Hippocampal formation (tissue), 2 donors: ENCODE measurements at regions not wholly inside any gene's neighbourhood (a gene's known extent, or its start where the extent isn't known, plus 50 kb on each side); places are given as distances from the start of the nearest gene placed in this dataset.
"Not testable (repeated sequence)": the region's sequence is repeated elsewhere in the genome, so short reads cannot be mapped to it uniquely, and the experiment has no call there.

ENCODE experiments used
- DNase-seq, 2 donors: peaks; one replicate each; lab custom pipeline; 2025; lab: John Stamatoyannopoulos, UW

DNA sequence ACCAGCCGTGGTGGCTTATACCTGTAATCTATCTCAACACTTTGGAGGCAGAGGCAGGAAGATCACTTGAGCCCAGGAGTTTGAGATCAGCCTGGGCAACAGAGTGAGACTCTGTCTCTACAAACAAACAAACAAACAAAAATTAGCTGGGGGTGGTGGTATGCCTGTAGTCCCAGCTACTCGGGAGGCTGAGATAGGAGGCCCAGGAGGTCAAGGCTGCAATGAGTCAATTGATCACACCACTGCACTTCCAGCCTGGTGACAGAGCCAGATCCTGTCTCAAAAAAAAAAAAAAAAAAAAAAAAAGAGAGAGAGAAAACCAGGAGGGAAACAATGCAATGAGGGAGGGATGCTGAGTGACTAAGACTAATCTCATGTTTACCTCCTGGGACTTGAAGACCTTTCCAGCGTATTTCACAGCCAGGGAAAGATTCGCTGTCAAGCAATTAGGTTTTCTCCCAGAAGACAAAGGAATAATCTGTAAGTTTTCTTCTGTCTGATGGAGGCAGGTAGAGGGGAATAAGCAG is 51.1 kb upstream of the MIER3 start:
- DNase-seq, result no peak

DNA sequence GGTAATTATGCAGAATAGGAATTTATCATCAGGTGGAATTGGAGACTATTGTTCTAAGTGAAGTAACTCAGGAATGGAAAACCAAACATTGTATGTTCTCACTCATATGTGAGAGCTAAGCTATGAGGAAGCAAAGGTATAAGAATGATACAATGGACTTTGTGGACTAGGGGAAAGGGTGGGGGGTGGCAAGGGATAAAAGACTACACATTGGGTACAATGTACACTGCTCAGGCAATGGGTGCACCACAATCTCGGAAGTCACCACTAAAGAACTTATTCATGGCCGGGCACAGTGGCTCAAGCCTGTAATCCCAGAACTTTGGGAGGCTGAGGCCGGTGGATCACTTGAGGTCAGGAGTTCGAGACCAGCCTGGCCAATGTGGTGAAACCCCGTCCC is 51.6 kb upstream of the MIER3 start:
- not testable (repeated sequence) for DNase-seq

DNA sequence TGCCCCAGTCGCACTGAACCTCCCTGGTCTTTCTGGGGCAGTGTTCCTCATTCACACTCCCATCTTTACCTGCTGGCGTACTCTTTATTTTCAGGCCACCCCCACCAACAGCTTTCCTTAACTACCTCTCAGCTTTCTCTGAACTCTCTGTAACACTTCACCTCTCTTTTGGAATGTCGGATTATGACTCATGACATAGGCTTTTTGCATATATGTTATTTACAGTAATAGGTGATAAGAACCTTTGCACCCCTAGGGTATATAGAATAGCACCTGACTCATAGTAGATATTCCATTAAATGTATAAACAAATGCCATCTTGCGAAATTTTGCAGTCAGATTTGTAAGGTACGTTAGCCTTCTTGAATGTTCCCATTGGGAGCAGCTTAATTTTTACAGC is 52.9 kb upstream of the MIER3 start:
- no peak for DNase-seq

DNA sequence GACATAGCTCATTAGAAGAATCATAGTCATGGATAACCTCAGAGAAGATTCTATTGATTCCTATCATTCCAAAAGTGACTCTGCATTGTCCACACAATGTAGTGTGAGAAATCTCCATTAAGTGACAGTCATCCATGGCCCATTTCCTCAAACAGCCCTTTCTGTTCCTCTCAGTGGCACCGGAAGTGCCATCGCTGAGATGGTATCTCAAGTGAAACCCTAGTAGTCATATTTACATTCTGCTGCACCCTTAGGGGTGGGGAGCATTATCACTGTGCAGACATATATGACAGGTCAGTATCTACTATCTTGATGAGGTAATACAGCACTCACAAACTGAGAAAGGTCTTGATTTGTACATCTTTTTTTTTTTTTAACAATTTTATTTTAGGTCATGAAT is 55.4 kb upstream of the MIER3 start:
- no peak for DNase-seq

DNA sequence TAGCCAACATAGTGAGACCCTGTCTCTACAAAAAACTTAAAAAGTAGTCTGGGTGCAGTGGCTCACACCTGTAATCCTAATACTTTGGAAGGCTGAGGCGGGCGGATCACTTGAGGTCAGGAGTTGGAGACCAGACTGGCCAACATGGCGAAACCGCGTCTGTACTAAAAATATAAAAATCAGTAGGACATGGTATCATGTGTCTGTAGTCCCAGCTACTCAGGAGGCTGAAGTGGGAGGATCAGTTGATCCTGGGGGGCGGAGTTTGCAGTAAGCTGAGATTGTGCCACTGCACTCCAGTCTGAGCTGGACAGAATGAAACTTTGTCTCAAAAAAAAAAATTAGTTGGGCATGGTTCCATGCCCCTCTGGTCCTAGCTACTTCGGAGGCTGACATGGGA is 57.9 kb upstream of the MIER3 start:
- no peak for DNase-seq

- DNase-seq, result no peak
These were observed 58.9 kb upstream of the MIER3 start for GRCh38 chr5:57010786-57011185.

- DNase-seq, result no peak
These were observed 60.6 kb upstream of the MIER3 start for GRCh38 chr5:57012511-57012910.

DNA sequence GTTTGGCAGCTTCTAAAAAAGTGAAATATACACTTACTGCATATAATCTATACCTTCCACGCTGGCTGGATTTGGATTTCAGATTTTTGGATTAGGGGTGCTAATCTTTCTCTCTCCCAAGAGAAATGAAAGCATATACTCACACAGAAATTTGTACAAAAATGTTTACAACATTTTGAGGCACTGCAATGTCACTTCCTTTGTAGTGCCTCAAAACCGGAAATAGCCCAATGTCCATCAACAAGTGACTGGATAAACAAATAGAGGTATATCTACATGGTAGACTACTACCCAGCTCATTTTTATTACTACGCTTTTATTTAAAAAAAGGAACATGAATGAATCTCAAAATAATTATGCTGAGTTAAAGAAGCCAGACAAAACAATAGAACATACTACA is 74.0 kb upstream of the MIER3 start:
- no peak for DNase-seq

DNA sequence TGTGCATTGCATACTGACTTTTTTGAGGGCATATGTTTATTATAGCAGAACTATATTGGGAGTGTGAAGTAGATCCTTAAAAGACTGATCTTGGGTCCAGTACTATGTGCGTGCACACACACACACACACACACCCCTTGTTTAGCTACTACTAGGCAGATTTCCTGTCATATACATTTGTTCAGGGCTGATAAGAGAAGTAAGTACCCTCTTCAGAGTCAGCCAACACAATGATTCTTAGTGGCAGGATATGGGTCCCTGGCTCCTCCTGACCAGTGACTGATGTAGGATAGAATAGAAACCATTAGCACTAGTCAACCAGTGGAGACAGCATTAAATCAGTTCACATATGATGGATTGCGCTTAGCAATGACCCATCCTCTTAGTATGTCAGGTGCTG is 76.2 kb upstream of the MIER3 start:
- no peak for DNase-seq

DNA sequence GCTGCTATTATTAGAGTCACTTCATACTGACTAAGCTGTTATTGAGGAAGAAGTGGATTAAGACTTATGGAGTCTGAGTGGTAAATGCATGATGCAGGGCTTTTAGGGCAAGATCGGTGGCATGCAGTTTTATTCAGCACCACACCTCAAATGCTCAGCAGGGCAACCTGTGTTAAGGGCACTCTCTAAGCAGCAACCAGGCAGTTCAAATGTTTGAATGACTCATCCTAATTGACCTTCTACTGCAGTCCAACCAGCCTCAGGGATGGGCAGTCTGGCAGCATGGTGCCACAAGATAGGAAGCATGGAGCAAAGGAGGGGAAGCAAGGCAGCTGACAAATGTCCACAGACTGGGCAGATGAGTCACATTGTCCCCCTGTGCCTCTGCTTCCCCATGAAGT is 80.2 kb upstream of the MIER3 start:
- DNase-seq, result no peak

DNA sequence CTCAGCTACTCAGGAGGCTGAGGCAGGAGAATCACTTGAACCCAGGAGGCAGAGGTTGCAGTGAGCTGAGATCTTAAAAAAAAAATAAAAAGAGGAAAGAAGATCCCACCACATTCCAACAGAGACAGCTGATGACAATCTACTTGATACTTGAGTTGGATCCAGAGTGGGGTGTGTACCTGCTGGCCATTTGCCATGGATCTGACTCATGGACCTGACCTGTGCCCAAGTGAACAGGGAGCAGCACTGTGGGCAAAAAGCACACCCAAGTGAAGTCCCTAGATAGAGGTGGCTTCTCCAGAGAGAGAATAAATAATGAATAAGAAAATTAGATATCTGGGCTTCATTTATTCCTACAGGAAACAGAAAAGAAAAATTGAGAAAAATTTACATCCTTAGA is 81.2 kb upstream of the MIER3 start:
- DNase-seq, result no peak

- no peak for DNase-seq
These were observed 81.6 kb upstream of the MIER3 start for GRCh38 chr5:57033503-57033902.

- no peak for DNase-seq
These were observed 82.4 kb upstream of the MIER3 start for GRCh38 chr5:57034201-57034916.

DNA sequence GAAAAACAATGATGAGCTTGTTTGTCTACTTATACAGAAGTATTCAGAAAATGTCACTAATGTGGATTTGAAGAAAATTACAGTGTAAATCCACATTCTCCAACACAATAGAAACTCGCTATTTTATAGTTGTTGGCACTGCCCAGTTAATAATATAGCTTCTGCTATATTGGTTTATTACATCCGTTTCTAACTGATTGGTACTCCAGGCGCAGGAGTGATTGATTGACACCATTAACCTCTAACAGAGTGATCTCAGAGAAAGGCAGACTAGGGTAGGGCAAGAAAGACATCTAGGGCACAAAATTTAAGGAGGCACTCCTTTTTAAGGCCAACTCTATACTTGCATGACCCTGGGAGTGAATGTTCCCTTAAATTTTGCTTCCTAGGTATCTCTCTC is 84.0 kb upstream of the MIER3 start:
- DNase-seq, result no peak

- no peak for DNase-seq
These were observed 84.8 kb upstream of the MIER3 start for GRCh38 chr5:57036761-57037160.

GRCh38 chr5:57037355-57037754 is 85.4 kb upstream of the MIER3 start:
- DNase-seq, result peak; percentile 0 to 23

- DNase-seq, result no peak
These were observed 89.6 kb upstream of the MIER3 start for GRCh38 chr5:57041570-57041969.

DNA sequence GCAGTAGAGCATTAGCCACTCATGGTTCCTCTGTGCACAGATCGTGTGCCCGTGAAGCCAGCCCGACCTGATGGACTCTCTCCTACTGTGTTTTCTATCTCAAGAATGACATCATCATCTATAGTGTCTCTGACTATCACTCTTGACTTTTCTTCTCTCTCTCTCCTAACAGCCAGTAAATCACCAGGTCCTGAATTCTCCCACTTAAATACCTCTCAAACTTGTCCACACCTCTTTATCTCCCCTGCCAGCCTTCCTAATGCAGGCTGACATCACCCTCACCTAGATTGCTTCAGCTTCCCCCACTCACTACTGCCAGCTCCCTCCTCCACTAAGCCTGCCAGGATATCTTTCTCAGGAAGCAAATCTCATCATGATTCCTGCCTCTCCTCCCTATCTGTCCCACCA is 90.6 kb upstream of the MIER3 start:
- DNase-seq, result no peak

DNA sequence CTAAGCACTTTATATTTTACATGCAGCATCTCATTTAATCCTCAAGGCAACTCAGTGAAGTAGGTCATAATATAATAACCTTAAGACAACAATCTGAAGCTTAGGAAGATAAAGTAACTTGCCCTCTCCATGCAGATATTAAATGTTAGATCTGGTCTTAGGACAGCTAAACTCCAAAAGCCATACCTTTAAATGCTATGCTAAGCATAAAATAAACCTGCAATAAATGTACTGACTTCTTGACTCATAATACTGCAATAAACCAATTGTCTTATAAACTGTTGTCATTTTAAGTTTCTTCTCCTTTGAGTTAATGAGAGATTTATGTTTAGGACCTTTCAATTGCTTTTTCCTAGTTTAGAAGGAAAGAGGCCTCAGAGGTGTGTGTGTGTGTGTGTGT is 102.2 kb upstream of the MIER3 start:
- no peak for DNase-seq

GRCh38 chr5:57054671-57055070 is 102.7 kb upstream of the MIER3 start:
- DNase-seq, result no peak

- DNase-seq, result no peak
These were observed 103.8 kb upstream of the MIER3 start for GRCh38 chr5:57055731-57056130.

DNA sequence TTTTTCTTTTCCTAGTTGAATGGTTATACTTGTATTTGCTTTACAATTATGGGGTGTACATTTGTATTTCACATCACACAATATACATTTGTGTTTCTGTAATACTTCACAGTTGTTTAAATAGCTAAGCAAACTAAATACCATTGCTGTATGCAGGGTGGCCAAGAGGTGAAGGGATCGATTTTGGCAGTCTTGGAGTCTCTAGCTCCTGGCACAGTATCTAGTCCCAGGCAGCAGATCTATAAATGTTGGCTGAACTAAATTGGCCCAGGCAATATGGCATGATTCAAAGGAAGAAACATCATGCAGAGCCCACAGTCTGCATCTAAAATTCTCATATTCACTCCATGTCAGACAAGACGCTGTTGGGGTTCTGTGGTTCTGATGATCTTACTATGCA is 110.1 kb upstream of the GPBP1 start:
- DNase-seq, result no peak

DNA sequence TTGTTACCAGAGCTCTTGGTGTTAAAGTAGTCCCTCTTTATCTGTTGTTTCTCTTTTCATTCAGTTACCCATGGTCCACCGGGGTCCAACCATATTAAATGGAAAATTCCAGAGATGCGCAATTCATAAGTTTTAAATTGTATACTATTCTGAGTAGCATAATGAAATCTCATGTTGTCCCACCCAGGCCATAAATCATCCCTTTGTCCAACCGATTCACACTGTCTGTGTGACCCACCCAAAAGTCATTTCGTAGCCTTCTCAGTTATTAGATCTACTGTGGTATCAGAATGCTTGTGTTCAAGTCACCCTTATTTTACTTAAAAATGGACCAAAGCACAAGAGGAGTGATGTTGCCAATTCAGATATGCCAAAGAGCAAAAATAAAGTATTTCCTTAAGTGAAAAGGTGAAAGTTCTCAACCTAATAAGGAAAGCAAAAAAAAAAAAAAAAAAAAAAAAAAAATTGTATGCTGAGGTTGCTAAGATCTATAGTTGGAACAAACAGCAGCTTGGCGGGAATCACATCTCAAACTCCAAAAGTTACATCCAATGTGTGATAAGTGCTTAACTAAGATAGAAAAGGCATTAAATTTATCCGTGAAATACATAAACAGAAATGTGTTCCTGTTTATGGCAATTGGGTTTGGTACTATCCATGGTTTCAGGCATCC is 106.8 kb upstream of the GPBP1 start:
- DNase-seq, result no peak

- DNase-seq, result no peak
These were observed 106.3 kb upstream of the GPBP1 start for GRCh38 chr5:57067597-57067924.
